ENCODE measurements at regions not wholly inside any gene's neighbourhood (a gene's known extent, or its start where the extent isn't known, plus 50 kb on each side); places are given as distances from the start of the nearest gene placed in this dataset.

DNA sequence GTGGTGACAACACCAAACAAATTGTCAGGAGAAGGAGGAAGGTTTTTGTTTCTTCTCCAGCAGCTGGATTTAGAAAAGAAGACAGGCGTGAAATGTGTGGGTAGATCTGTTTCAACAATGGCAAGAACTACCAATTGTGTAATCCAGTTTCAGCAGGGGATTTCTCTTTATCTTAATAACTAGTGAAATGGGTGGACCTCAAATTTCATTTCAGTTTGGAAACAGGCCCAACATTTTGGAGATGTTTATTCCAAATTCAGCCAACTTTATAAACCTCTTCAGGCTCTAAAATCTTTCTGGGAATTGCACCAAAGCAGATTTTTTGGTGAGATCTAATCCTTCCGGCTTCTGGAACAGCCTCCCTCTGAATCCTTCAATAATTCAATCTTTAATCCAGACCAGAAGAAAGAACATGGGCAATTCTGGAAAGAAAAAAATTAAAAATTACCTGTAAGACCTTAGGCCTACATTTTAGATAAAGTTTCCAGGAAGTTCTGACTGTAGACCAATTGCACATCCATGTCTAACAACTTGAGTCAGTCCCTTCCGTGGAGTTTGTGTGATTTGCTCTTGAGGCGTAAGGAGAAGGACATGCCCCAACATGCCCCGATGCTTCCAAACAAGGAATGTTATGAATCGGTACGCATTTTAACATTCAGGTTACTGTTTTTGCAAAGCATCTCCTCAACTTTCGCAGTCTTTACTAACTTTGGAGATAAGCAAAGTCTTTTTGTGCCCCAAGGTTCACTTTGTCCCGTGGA is 423.6 kb downstream of the IRX1 start:
- Histone ChIP-seq H3K27me3 (no peaks in the 10 kb centered on the region), H3K4me1 (peaks cover 22% of the 10 kb centered on the region), H3K9me3 (no peaks in the 10 kb centered on the region), H3K4me3 (no peak overlapping the region), H3K36me3 (no peaks in the 10 kb centered on the region), H3K27ac (peak overlapping the region; percentile 5)
- no peak for DNase-seq (ENCODE audit: extremely low spot score in 2 of 2)
- intact Hi-C loops (cut with DNase I): no loop called here
- TF ChIP-seq, protein P1, sequence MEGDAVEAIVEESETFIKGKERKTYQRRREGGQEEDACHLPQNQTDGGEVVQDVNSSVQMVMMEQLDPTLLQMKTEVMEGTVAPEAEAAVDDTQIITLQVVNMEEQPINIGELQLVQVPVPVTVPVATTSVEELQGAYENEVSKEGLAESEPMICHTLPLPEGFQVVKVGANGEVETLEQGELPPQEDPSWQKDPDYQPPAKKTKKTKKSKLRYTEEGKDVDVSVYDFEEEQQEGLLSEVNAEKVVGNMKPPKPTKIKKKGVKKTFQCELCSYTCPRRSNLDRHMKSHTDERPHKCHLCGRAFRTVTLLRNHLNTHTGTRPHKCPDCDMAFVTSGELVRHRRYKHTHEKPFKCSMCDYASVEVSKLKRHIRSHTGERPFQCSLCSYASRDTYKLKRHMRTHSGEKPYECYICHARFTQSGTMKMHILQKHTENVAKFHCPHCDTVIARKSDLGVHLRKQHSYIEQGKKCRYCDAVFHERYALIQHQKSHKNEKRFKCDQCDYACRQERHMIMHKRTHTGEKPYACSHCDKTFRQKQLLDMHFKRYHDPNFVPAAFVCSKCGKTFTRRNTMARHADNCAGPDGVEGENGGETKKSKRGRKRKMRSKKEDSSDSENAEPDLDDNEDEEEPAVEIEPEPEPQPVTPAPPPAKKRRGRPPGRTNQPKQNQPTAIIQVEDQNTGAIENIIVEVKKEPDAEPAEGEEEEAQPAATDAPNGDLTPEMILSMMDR (IDR thresholded peaks at IDR 0.05): no peak
- TF ChIP-seq POLR2A (IDR thresholded peaks at IDR 0.05) (no peak), POLR2AphosphoS5 (IDR thresholded peaks at IDR 0.05; ENCODE audit: insufficient read depth in 1 of 2, low read depth in 1 of 2) (no peak)

DNA sequence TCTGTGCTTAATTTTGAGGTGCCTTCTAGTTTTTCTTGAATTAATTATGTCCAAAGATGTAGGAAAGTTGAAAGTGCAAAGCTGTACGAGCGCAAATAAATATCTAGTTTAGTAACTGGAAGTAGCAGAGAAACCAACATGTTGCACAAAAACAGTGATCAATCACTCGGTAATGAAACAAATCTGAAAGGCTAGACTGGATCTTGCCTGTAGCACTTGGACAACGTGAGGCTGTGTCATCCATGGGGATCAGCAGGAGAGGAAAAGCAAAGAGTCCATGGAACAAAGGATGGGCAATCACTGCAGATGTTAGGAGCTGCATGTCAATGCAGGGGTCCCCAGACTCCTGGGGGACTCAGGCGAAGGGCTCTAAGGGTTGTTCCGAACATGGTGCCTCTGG is 424.2 kb downstream of the IRX1 start:
- H3K4me3 ChIP-seq: no peak overlapping the region
- peaks cover 22% of the 10 kb centered on the region for H3K4me1 ChIP-seq
- H3K36me3 ChIP-seq: no peaks in the 10 kb centered on the region
- no peak for DNase-seq (ENCODE audit: extremely low spot score in 2 of 2)
- TF ChIP-seq, protein P1 (IDR thresholded peaks at IDR 0.05): no peak
- TF ChIP-seq POLR2A (IDR thresholded peaks at IDR 0.05) (no peak), POLR2AphosphoS5 (IDR thresholded peaks at IDR 0.05; ENCODE audit: insufficient read depth in 1 of 2, low read depth in 1 of 2) (no peak)
- intact Hi-C loops (cut with DNase I): no loop called here
- H3K9me3 ChIP-seq: no peaks in the 10 kb centered on the region
- no peaks in the 10 kb centered on the region for H3K27me3 ChIP-seq
- H3K27ac ChIP-seq: no peak overlapping the region

DNA sequence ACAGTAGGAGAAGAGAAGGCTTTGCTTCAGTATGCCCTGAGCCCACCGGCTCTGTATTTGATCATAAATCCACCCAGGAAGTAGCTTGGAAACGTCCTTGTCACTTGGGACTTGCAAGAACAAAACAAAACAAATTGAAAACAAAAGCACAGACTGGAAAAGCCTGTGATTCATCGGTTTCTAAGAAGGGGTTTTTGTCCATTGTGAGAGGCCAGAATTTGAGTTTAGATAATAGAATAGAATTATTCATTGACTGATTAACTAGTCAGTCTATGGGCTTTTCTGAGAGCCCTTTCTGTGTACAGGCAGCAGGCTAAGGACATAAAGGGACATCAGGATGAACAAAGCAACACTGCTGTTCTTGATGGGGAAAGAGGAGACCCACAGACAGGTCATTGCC is 424.8 kb downstream of the IRX1 start:
- no peak overlapping the region for H3K4me3 ChIP-seq
- H3K36me3 ChIP-seq: no peaks in the 10 kb centered on the region
- intact Hi-C loops (cut with DNase I): no loop called here
- no peak for DNase-seq (ENCODE audit: extremely low spot score in 2 of 2)
- H3K27ac ChIP-seq: no peak overlapping the region
- no peak for TF ChIP-seq POLR2AphosphoS5 (IDR thresholded peaks at IDR 0.05; ENCODE audit: insufficient read depth in 1 of 2, low read depth in 1 of 2)
- TF ChIP-seq, protein P1 (IDR thresholded peaks at IDR 0.05): no peak
- TF ChIP-seq POLR2A (IDR thresholded peaks at IDR 0.05): no peak
- no peaks in the 10 kb centered on the region for H3K9me3 ChIP-seq
- H3K27me3 ChIP-seq: no peaks in the 10 kb centered on the region
- peaks cover 22% of the 10 kb centered on the region for H3K4me1 ChIP-seq

DNA sequence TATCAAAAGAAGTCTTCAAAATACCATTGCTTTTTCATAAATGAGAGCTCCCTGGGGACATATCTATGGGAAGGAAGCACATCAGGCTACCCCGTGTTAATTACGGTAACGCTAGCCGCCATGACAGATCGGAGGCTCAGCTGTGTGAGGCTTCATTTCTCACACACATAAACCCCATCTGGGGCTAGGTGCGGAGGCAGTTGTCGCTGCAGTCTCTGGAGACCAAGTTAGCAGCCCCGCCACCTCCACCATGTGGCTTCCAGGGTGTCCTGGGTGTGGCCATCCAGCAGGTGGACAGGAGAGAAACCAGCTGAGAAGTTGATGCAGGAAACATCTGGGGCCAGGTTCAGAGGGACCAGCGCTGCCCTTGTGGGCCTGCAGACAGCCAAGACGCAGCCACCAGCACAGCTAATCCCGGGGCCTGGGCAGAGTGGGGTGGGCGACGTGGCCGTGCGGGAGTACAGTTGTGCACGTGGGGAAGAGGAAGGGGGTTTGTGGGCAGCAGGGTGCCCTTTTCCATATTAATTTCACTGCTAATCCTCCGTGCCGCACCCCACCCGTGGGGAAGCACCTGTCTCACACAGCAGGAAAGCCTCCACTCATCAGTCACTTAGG is 426.5 kb downstream of the IRX1 start:
- intact Hi-C loops (cut with DNase I): no loop called here
- peaks cover 22% of the 10 kb centered on the region for H3K4me1 ChIP-seq
- H3K27me3 ChIP-seq: no peaks in the 10 kb centered on the region
- no peaks in the 10 kb centered on the region for H3K36me3 ChIP-seq
- no peak for DNase-seq (ENCODE audit: extremely low spot score in 2 of 2)
- no peak overlapping the region for H3K4me3 ChIP-seq
- TF ChIP-seq POLR2A (IDR thresholded peaks at IDR 0.05): no peak
- TF ChIP-seq, protein P1 (IDR thresholded peaks at IDR 0.05): no peak
- no peak for TF ChIP-seq POLR2AphosphoS5 (IDR thresholded peaks at IDR 0.05; ENCODE audit: insufficient read depth in 1 of 2, low read depth in 1 of 2)
- H3K27ac ChIP-seq: no peak overlapping the region
- no peaks in the 10 kb centered on the region for H3K9me3 ChIP-seq
